Activated CD4-positive, alpha-beta T cell treated with anti-CD3 and anti-CD28 coated beads, Interleukin-2, amount 50 U/mL, for 16 hours (primary cell): ENCODE measurements at regions not wholly inside any gene's neighbourhood (a gene's known extent, or its start where the extent isn't known, plus 50 kb on each side); places are given as distances from the start of the nearest gene placed in this dataset.

ENCODE experiments used
- DNase-seq: peaks from one replicate; pipeline ENCODE4 v3.0.0-alpha.2; 2020

DNA sequence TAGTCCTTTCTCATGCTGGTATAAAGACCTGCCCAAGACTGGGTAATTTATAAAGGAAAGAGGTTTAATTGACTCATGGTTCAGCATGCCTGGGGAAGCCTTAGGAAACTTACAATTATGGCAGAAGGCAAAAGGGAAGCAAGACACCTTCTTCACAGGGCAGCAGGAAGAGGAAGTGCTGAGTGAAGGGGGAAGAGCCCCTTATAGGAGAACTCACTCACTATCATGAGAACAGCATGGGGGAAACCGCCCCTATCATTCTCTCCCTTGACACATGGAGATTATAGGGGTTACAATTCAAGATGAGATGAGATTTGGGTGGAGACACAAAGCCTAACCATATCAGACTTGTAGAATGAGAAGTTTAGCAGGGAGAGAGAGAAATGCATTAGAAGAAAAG, 373.3 kb upstream of the DIAPH2 start:
- no peak for DNase-seq

DNA sequence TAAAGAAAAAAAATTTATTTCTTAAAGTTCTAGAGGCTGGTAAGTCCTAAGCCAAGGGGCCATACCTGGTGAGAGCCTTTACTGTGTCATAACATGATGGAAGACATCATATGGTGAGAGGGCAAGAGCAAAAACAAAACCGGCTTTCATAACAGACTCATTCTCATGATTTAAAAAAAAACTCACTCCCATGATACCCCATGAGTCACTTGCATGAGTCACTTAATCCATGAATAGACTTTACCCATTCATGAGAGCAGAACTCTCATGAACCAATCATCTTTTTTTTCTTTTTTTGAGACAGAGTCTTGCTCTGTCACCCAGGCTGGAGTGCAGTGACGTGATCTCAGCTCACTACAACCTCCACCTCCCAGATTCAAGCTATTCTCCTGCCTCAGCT, 369.7 kb upstream of the DIAPH2 start:
- DNase-seq, result peak; percentile 18

DNA sequence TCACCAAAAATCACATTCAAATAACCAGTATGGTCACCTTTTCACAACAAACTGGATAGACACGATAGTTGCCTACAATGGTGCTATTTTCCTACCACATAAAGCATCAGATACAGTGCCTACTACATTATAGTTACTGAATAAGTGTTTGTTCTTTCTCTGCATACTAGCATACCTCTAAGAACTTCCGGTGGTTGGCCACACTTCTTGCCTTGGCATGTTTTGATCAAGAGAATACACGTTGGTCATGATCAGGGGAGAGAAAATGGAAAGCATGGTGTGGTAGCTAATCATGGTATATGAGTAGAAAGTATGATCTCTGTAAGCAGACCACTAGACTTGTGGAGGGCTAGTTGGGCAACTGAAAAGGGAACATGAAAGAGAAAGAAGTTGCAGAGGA, 322.8 kb upstream of the DIAPH2 start:
- DNase-seq, result no peak

DNA sequence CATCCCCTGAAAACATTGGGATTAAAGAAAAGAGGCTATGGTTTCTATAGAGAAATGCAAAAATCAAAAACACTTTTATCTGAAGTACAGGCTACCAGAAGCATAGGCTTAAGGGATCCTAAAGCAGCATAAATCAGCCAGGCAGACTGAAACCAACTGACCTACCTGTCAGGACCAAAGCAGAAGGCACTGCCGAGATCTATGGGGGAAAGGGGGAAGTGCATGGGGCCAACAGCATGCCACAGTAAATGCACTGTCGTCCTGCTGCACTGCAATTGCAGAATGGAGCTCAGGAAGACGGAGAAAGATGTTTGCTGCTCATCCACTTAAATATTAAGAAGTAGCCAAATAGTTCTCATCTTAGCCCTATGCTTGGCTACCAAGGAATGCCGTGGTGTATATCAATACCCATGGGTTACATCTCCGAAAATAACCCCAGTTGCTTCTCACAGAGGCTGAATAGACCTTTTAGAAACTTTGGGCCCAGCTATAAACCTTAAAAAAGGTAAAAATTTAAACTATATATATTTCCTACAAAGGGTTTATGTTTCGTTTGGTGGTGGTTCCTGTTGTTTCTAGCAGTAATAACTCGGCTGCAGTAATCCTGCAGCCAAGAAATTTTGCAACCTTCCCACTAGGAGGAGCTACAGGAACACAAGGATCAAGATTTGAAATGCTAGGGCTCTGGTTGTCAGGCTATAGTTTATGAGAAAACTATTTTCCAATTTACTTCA, 312.2 kb upstream of the DIAPH2 start:
- peak; percentile 22 for DNase-seq

DNA sequence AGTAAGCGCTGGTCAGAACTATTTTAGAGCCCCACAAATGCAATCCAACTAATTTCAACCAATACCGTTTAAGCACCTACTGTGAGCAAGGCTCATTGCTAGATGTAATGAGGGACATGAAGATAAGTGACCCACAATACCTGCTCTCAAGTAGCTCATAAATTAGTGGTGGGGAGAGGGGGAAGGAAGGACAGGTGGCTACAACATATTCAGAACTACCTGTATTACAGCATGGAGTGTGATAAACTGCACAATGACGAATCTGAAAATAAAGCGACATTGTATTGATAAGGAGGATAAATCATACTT, 311.6 kb upstream of the DIAPH2 start:
- DNase-seq, result no peak

DNA sequence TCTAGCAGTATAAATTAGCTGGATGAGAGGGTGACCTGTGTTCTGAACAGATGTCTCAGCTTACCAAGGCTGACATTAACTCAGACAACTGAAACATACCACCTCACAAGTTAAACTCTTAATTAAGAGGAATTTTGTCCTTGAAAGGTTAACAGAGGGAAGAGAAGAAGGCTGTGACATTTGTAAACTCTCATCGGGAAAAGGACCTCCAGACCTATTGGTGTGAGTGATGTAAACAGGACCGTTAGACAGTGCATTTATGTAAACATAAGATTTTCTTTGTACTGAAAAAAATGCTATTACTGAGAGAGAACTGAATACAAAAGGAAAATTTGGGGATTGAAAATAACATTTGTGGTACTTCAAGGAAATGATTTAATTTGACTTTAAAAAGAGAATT, 308.4 kb upstream of the DIAPH2 start:
- no peak for DNase-seq

DNA sequence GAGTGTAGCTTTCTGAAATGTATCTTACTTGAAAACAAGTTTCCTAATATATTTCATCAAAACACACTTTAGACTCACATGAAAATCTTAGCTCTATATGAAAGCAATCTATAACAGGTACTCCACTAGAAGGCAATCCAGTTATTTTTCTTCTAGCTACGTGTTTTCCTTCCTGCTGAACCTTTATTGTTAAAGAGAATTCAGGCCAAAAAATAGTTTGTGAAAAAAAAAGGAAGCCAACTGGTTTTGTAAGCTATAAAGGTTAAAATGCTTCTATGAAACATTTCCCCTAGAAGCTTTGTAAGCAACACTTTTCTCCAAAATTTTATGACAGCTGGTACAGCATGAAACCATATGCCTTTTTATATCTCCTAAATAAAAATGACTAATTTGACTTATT, 304.7 kb upstream of the DIAPH2 start:
- no peak for DNase-seq

DNA sequence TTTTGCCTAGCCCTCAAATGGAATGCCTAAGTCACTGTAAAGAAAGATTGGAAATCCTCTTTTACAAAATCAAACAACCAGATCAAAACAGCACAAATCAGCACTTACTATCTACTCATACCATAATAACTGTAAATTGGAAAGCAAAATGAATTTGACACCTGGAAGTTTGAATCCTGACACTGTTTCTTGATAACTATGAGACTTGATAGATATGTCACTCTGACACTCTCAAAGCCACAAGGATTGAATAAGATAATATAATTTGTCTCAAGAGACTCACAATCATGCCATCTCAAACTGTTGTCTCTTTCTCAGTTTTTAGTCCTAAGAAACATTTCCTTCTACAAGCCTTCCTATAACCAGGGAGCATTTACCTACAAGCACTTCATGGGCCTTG, 302.6 kb upstream of the DIAPH2 start:
- no peak for DNase-seq

DNA sequence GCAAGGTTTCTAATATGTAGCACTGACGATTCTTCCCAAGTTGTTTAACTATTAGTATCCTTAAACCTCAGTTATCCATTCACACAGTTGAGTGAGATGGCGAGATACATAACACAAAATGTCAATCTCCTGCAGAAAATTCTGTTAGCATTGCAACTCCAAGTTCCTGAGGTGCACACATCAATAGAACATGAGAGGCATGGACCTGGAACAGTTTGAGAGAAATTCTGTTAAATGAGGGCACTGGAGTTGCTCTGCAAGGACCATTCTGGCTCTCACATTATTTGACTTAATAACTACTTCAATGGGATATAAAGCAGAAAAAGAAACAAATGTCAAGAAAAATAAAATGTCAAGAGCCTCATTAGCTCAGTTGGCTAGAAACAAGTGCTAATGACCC, 301.2 kb upstream of the DIAPH2 start:
- DNase-seq, result no peak

DNA sequence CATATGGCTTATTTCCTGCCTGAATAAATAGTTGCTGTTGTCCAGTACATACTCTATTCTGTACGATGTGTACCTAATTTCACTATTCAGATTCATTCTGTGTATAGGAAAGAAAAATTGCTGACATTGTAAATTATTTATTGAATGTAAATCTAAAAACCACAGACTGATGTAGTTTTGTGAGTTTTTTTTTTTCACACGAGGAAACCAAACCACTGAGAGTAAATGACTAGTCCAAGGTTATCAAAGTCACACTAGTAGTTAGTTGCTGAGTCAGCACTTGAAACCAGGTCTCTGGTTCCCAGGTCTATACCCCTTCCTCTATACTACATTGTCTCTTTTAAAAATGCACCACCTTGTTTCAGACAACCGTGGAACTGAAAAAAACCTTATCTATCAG, 298.3 kb upstream of the DIAPH2 start:
- DNase-seq, result no peak

DNA sequence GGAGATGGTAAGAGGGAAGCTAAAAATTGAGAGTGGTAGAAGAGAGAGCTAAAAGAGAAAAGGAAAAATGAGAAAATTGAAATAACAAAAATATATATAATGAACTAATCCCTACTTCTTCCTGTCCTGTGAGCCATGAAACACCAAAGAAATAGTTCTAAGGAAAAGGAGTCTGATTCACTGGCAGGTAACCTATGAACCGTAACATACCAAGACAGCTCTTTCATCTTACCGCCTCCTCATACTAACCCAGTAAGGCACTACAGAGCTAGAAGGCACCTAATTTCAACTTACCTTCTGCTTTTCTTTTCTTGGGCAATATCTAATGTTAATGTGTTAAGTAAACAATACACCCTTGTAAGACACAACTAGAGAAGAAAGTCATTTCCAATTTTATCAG, 297.7 kb upstream of the DIAPH2 start:
- DNase-seq, result no peak

DNA sequence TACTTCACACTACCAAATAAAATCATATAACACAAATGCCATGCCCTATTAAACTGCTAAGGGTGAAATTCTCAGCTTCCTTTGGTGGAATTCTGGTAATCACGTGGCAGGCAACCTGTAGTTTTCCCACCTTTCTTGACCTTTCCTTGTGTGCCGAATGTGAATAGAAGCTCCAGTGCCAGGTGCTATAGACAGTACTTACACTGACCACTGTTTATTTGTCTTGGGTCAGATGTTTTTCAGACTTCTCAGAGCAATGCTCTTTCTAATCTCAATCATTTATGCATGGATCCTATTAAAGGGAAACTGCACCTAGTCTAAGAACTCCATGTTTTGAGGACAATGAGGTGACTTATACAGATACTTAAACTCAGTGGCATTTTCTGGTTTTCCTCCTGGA, 296.8 kb upstream of the DIAPH2 start:
- DNase-seq, result no peak

DNA sequence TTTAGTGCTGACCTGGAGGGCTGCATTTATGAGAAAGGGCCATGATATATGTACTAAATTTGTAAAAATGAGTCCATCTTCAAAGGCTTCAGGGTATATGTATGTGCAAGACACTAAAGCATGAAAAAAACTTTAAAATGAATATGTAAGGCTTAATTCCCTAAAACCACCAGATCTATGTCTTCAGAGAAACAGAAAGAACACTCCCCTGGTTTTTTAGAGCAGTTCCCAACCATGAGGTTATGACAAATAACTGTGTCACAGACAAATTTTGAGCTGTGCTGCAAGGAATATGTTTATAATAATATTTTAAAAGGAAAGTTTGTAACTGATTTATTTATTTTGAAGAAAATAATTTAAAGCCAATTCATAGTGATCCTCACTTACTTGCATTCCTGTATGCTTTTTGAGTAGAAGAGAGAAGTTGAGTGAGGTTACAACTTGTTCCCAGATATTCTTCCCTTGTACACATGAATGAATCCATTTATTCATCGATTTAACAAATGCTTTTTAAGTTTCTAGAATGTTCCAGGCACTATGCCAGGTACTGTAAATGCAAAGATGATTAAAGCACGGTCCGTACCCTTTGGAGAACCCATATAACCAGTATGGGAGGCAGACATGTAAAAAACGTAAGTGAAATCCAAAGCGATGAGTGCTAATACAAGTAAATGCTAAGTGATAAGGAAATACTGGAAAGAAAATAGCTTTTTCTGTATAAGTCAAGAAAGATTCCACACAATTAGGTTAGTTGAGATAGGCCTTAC, 295.2 kb upstream of the DIAPH2 start:
- no peak for DNase-seq

DNA sequence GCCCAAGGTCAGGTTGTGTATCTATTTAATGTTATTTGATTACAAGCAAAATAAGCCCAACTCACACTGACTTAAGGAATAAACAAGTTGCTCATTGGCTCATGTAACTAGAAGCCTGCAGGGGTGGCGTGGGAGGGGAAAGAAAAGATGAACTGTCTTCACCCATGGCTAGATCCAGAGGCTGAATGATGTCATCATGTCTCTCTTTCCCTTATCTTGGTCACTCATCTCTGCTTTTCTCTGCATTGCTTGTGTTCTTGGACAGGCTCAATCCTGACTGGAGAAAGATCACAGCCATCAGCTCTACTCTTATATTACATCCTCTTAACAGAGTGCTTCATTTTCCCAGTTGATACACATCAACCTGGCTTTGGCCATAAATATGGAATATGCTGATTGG, 290.0 kb upstream of the DIAPH2 start:
- no peak for DNase-seq

DNA sequence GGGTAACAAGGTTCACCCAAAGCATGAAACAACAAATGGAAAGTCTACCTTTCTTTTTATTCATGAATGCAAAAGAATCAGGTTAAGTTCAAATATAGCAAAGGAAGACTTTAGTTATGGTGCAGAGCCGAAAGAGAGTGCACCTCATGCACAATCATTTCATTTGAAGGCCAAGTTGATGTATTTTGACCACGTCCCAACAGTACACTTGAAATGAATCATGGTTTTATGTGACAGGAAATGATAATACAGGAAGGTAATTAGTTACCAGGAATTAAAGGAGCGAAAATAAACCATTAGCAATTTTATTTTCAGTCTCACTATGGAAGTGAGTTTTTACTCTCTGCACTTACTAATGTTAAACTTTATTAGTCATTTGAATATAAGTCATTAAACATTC, 281.2 kb upstream of the DIAPH2 start:
- no peak for DNase-seq

DNA sequence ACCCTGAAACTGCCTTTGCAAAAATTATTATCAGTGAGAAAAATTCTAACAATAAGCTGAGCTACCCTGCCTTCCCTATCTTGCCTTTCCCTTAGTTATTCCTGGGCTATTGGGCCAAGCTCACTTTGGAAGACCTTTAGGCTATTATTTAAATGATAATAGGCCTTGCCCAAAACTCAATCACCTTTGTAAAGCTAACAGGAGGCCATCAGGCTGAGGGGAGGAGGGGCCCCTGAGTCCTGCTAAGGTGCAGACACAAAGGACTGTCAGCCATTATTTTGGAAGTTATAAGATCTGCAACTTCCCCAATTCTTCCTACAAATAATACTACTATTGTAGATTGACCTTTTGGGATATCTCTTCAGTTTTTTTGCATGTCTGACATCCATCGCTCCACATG, 278.8 kb upstream of the DIAPH2 start:
- DNase-seq, result no peak

DNA sequence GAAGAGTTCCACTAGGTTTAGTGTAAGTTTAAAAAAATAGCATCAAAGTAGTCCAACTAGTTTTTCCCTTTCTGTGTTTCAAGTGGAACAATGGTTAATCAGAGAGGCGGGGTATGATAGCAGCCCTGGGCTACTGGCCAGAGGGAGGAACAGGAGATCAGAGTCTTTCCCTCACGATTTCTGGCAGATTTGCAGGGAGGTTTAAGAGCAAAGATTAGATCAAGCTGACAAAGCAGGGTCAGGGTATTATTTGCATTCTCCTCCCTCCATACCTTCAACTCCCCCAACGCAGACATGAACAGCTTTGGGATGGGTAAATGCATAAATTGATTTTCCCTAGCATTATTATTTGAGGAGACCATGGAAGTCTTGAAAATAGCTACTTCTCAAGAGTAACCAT, 277.6 kb upstream of the DIAPH2 start:
- DNase-seq, result no peak

DNA sequence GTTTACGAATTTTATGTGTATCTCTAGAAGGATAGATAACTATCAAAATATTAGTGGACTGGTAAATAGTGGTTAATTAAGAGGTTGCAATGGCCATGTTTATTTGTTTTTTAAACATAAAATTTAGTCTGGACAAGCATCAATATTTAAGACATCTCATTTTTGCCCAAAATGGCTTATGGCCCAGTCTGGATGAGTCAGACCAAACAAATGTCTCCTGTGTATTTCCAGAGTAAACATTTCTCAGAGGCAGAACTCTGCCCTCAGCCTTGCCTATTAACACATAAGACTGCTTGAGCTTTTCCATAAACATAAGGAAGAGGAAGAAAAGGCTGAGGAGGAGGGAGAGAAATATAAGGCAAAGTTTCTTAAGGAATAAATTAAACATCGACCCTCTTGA, 277.1 kb upstream of the DIAPH2 start:
- DNase-seq, result no peak

DNA sequence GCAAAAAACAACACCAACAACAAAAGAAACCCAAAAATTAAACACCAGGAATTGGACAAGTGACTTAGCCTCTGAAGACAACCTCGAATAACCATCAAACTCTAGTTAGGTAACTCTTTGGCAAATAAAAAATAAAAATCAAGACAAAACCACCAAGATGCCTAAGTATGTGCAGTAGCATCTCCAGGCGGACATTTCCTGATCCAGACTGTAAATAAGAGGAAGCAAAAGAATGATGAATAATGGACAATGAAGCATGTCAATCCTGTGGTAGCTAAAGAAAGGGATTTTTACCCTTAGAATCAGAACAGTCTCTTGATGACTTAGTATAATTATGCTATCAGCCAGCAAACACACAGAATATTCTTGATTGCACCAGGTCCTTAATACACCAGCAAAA, 276.7 kb upstream of the DIAPH2 start:
- DNase-seq, result no peak

DNA sequence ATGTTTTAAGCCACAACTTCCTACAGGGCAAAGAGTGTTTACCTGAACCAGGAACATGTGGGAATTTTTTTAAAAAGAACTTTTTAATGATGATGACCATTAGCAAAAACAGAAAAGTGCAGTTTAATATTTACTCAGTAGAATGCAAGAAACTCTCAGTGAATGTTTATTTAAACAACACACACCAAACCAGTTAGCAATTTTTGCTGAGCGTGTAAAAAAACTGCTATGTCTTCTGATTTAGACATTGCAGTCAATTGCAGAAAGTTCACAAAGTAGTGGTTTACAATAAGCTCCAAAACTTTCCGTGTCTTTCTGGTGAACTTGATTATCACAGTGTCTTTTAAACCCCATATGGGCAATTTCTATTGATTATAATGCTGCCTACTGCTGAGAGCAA, 273.7 kb upstream of the DIAPH2 start:
- no peak for DNase-seq

DNA sequence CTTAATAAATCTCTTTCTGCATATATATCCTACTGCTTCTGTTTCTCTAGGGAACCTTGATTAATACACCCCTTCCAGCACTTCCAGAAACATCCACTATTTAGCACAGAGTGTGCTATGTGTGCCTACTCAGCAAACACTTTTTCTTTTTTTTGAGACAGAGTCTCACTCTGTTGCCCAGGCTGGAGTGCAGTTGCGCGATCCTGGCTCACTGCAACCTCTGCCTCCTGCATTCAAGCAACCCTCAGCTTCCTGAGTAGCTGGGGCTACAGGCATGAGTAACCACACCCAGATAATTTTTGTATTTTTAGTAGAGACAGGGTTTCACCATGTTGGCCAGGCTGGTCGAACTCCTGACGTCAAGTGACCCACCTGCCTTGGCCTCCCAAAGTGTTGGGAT, 266.9 kb upstream of the DIAPH2 start:
- DNase-seq, result no peak

DNA sequence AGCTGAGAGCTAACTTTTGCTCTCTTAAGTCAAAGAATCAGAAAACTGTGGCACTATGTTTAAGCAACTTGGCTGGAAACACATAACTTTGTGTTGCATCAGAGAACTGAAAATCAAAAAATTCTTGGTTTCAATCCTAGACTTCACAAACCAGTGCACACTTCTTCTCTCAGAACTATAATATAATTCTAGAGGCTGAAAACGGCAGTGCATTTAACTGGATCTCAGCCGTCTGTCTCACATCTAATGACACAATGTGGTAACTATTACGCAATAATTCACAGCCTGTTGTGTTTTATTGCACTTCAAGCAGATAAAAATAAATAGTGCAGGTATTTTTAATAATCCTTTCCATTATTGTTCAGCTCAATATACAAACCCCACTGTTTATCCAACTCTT, 260.6 kb upstream of the DIAPH2 start:
- DNase-seq, result no peak

DNA sequence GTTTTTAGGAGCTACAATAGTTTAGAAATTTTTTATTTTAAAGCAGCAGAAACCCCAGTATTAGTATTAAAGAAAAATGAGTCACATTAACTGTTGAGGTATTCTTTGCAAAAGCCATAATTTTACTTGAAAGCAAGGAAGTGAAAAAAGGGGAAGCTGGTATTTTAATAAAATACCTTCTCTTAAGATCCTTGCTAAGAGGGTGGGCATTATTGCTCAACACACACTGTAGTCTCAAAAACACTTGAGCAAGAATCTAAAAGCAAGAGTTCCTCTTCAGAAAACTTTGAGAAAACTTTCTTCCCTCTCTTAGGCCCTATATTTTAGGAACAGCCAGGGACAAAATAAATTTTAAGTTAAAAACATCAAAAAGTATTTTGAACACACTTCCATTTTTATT, 259.4 kb upstream of the DIAPH2 start:
- no peak for DNase-seq

DNA sequence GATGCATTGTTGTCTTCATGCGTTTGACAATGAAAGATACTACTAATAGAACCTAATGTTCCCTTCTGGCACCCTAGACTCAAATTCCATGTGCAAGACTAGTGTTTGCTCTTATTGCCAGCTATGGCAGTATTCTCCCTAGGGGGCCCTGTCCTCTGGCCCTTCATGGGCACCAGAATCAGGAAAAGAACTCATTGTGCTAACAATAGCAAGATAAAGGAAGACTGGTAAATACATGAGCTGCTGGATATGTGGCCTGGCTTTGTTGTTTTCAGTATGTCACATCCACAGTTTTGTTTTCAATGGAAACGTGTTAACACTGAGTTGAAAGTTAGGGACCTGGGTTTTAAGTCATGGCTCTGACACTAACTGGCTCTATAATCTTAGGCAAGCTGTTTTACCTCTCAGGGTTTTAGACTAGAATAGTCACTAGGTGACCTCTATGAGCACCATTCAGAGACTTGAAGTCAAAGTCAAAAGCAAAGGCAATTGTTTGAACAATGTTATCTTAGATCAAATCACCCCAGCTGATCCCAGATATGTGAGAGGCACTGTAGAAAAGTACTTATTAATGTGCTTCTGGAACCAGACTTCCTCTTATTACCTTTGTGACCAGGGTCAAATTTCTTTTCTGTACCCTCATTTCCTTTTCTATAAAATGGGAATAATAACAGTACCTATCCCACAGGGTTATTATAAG, 253.7 kb upstream of the DIAPH2 start:
- no peak for DNase-seq

DNA sequence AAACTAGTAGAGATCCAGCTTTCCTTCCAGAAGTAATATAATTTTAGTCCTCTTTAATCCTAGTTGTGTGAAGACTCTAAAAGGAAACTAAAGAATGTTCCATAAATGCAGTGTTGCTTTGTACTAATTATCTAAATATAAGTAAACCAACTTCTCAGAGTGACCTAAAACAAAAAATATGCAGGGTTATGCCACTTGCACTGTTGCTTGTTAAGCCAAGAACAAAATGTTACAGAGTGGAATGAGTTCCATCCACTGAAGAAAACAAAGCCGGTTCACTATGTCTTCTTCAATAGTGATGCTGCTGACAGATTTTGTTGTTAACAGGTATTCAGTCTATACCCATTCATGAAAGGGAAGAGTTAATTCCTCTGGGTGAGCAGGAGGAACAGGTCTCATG, 252.0 kb upstream of the DIAPH2 start:
- no peak for DNase-seq
